Neural progenitor cell (in vitro differentiated cells): ENCODE measurements at regions not wholly inside any gene's neighbourhood (a gene's known extent, or its start where the extent isn't known, plus 50 kb on each side); places are given as distances from the start of the nearest gene placed in this dataset.

ENCODE experiments used
- CTCF ChIP-seq: fragments of 200-600 bp; sonication (generic); IDR thresholded peaks from 2 replicates; pipeline ENCODE4 v1.5.1; 2017; ENCODE audit warnings: antibody characterized with exemption, mild to moderate bottlenecking
- EZH2 ChIP-seq: fragments of 200-600 bp; sonication (generic); IDR thresholded peaks from 2 replicates; pipeline ENCODE4 v1.6.1; 2017; ENCODE audit warnings: antibody characterized with exemption, mild to moderate bottlenecking, moderate library complexity

GRCh38 chr6:164049517-164049988 is 635.0 kb downstream of the QKI start:
- TF ChIP-seq CTCF (no peak), EZH2 (no peak)
